AG09319 (cell line): ENCODE measurements at regions not wholly inside any gene's neighbourhood (a gene's known extent, or its start where the extent isn't known, plus 50 kb on each side); places are given as distances from the start of the nearest gene placed in this dataset.

ENCODE experiments used
- DNase-seq: peaks from one replicate; pipeline ENCODE4 v3.0.0-alpha.2; 2010; ENCODE audit warnings: low read depth; ENCODE audit errors: extremely low read depth
- TF ChIP-seq, protein P1 (sequence below): IDR thresholded peaks from 2 replicates; pipeline ENCODE4 v1.5.1; 2011; ENCODE audit warnings: low read depth, mild to moderate bottlenecking, inconsistent platforms, low read length, moderate library complexity

DNA sequence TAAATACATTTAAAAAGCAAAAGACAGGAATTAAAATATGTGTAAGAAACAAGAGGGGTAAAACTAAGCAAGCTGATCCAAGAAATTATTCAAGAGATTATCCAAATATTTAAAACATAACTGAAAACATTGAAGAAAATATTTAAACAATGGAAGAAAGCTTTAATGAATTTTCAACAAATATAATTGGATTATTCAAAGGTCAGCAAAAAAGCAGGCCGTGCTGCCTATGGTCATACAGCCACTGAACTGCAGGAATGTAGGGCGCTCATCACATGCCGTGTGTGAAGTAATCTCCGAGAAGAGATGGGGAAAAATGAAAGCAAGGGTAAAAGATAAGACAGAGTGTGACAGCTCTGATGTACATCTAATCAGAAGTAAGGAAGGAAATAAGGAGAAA is 1195.4 kb upstream of the EYS start:
- DNase-seq = no peak
- TF ChIP-seq, protein P1, sequence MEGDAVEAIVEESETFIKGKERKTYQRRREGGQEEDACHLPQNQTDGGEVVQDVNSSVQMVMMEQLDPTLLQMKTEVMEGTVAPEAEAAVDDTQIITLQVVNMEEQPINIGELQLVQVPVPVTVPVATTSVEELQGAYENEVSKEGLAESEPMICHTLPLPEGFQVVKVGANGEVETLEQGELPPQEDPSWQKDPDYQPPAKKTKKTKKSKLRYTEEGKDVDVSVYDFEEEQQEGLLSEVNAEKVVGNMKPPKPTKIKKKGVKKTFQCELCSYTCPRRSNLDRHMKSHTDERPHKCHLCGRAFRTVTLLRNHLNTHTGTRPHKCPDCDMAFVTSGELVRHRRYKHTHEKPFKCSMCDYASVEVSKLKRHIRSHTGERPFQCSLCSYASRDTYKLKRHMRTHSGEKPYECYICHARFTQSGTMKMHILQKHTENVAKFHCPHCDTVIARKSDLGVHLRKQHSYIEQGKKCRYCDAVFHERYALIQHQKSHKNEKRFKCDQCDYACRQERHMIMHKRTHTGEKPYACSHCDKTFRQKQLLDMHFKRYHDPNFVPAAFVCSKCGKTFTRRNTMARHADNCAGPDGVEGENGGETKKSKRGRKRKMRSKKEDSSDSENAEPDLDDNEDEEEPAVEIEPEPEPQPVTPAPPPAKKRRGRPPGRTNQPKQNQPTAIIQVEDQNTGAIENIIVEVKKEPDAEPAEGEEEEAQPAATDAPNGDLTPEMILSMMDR = no peak

GRCh38 chr6:66900133-66901083 is 1193.4 kb upstream of the EYS start:
- TF ChIP-seq, protein P1 = no peak
- no peak for DNase-seq

DNA sequence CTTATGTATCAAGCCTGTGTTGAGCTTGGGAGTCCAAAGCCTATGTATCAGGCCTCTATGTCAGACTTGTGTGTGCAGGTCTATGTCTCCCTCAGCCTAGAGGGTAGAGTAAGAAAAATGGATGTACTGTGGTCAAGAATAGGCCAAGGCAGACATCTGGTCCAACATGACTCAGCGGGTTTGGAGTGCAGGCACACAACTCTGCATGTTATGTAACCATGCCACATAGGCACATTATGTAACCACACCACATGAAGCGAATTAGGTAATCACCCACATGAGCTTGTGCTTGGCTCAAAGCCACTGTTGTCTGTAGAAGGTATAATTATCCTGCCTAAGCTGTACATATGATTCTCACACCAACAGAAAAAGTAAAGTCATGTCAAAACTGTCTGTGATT is 1190.5 kb upstream of the EYS start:
- TF ChIP-seq, protein P1 = no peak
- no peak for DNase-seq

DNA sequence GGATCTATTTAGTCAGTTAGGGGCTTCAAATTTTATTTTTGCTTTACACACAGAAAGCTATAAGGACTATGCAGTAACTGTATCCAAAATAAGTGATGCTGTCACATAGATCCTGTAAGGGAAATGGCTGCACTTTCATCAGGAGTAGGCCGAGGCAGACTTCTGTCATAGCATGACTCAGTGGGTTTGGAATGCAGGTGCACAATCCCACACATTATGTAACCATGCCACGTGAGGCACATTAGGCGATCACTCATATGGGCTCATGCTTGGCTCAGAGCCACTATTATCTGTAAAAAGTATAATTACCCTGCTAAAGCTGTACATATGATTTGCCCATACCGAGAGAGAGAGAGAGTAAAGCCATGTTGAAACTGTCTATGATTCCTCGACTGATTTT is 1189.4 kb upstream of the EYS start:
- DNase-seq = no peak
- TF ChIP-seq, protein P1 = no peak

DNA sequence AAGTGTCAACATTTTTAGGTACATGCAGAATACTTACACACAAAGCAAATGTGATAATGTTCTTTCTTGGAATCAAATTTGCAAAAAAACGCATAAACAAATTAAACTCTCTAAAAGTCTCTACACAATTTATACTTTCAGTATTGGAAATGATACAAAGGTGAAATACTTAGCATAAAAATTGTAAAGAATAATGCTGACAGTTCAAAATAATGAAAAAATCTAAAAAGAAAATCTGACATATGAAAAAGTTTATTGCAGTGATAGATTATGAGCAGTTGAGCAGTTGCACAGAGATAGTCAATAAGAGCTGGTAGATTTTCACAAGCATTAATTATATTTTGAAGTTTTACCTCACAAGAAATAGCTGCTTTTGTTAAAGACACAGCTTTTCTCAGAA is 1176.4 kb upstream of the EYS start:
- TF ChIP-seq, protein P1 = no peak
- DNase-seq = no peak

DNA sequence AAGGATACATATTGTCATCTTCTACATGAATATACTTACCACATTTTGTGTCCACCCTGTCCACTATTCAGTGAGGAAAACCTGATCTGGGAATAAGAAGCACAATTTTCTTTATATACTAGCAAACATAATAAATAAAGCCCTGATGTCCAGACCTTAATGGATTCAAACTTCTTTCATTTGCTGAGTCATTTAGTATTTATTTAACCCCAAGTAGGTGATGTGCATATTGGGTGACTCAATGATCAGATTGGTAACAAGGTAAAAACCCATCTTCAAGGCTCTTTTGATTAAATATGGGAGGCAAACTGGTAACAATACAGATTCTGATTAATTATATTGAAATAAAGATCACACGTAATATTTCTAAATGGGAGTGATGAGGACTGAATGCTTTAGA is 1159.8 kb upstream of the EYS start:
- no peak for DNase-seq
- TF ChIP-seq, protein P1 = no peak

GRCh38 chr6:66865771-66866170 is 1158.7 kb upstream of the EYS start:
- TF ChIP-seq, protein P1 = no peak

More at GRCh38 chr6:66865771-66866170, 1158.7 kb upstream of the EYS start:
- DNase-seq = no peak
